22Rv1 (cell line): ENCODE measurements at regions not wholly inside any gene's neighbourhood (a gene's known extent, or its start where the extent isn't known, plus 50 kb on each side); places are given as distances from the start of the nearest gene placed in this dataset.

Experiments
- ZFX ChIP-seq: fragments of 450-650 bp; IDR thresholded peaks from 2 replicates; pipeline ENCODE4 v1.6.1; 2017; ENCODE audit warnings: antibody characterized with exemption, borderline replicate concordance
- TF ChIP-seq, protein P1 (sequence below): fragments of 450-650 bp; IDR thresholded peaks from 2 replicates; pipeline ENCODE4 v1.5.1; 2017; ENCODE audit warnings: mild to moderate bottlenecking

DNA sequence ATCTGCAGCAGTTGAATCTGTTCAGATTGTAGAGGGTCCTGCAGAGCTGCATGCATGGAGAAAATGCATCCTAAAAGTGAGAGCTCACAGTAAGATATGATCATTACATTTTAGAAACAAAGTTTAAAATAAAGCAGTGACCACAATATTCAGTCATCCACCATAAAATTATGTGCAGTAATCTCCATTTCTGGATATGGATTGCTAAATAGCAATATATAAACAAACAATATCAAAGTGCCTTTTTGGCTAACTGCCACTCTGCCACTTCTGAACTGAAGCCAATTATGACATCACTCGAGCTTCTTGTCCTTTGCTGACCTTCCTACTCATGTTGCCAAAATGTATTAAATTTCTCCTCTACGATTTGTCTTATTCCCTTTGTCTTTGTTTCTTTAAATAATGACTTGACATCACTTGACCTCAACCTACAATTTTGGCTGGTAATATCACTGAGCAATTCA lies 262.0 kb upstream of the CXADR start:
- TF ChIP-seq, protein P1, sequence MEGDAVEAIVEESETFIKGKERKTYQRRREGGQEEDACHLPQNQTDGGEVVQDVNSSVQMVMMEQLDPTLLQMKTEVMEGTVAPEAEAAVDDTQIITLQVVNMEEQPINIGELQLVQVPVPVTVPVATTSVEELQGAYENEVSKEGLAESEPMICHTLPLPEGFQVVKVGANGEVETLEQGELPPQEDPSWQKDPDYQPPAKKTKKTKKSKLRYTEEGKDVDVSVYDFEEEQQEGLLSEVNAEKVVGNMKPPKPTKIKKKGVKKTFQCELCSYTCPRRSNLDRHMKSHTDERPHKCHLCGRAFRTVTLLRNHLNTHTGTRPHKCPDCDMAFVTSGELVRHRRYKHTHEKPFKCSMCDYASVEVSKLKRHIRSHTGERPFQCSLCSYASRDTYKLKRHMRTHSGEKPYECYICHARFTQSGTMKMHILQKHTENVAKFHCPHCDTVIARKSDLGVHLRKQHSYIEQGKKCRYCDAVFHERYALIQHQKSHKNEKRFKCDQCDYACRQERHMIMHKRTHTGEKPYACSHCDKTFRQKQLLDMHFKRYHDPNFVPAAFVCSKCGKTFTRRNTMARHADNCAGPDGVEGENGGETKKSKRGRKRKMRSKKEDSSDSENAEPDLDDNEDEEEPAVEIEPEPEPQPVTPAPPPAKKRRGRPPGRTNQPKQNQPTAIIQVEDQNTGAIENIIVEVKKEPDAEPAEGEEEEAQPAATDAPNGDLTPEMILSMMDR = no peak
- no peak for TF ChIP-seq ZFX
